HG03108 (cell line): ENCODE measurements at regions not wholly inside any gene's neighbourhood (a gene's known extent, or its start where the extent isn't known, plus 50 kb on each side); places are given as distances from the start of the nearest gene placed in this dataset.
"Not testable (repeated sequence)": the region's sequence is repeated elsewhere in the genome, so short reads cannot be mapped to it uniquely, and the experiment has no call there.

Source experiments
- ATAC-seq: cut with Tn5 transposase; IDR thresholded peaks from one replicate; pipeline ENCODE4 v1.9.1; 2021; ENCODE audit warnings: moderate library complexity; ENCODE audit not compliant: unreplicated experiment

- ATAC-seq: no peak
Measured at GRCh38 chr6:120826253-120826652, 508.0 kb downstream of the TBC1D32 start.

- ATAC-seq: no peak
Measured at GRCh38 chr6:120816794-120817193, 517.5 kb downstream of the TBC1D32 start.

- no peak for ATAC-seq
Measured at GRCh38 chr6:120805276-120805675, 529.0 kb downstream of the TBC1D32 start.

GRCh38 chr6:120804612-120805011, 529.7 kb downstream of the TBC1D32 start:
- ATAC-seq: no peak

- ATAC-seq: no peak
Measured at GRCh38 chr6:120786682-120787081, 547.6 kb downstream of the TBC1D32 start.

- ATAC-seq: no peak
Measured at GRCh38 chr6:120786256-120786655, 548.0 kb downstream of the TBC1D32 start.

GRCh38 chr6:120785459-120786086, 548.7 kb downstream of the TBC1D32 start:
- no peak for ATAC-seq

- ATAC-seq: no peak
Measured at GRCh38 chr6:120779441-120779840, 554.8 kb downstream of the TBC1D32 start.

GRCh38 chr6:120775698-120776097, 558.6 kb downstream of the TBC1D32 start:
- ATAC-seq: no peak

GRCh38 chr6:120774275-120774674, 560.0 kb downstream of the TBC1D32 start:
- ATAC-seq: no peak

GRCh38 chr6:120771019-120771418, 563.3 kb downstream of the TBC1D32 start:
- no peak for ATAC-seq

- no peak for ATAC-seq
Measured at GRCh38 chr6:120764312-120764711, 570.0 kb downstream of the TBC1D32 start.

GRCh38 chr6:120759570-120759969, 574.7 kb downstream of the TBC1D32 start:
- ATAC-seq: no peak

GRCh38 chr6:120748574-120748973, 585.7 kb downstream of the TBC1D32 start:
- ATAC-seq: not testable (repeated sequence)

- no peak for ATAC-seq
Measured at GRCh38 chr6:120736740-120737139, 597.5 kb downstream of the TBC1D32 start.

- ATAC-seq: no peak
Measured at GRCh38 chr6:120735641-120736040, 598.6 kb downstream of the TBC1D32 start.

- ATAC-seq: no peak
Measured at GRCh38 chr6:120711255-120711654, 623.0 kb downstream of the TBC1D32 start.

GRCh38 chr6:120700001-120700400, 634.3 kb downstream of the TBC1D32 start:
- ATAC-seq: no peak

GRCh38 chr6:120686492-120686891, 647.8 kb downstream of the TBC1D32 start:
- ATAC-seq: no peak

GRCh38 chr6:120682145-120682544, 652.1 kb downstream of the TBC1D32 start:
- no peak for ATAC-seq

- ATAC-seq: no peak
Measured at GRCh38 chr6:120681204-120681603, 653.1 kb downstream of the TBC1D32 start.

GRCh38 chr6:120675886-120676285, 658.4 kb downstream of the TBC1D32 start:
- ATAC-seq: no peak

GRCh38 chr6:120671519-120671918, 662.8 kb downstream of the TBC1D32 start:
- no peak for ATAC-seq
